HG03097 (cell line): ENCODE measurements at regions not wholly inside any gene's neighbourhood (a gene's known extent, or its start where the extent isn't known, plus 50 kb on each side); places are given as distances from the start of the nearest gene placed in this dataset.
"Not testable (repeated sequence)": the region's sequence is repeated elsewhere in the genome, so short reads cannot be mapped to it uniquely, and the experiment has no call there.

Source experiments
- ATAC-seq: cut with Tn5 transposase; IDR thresholded peaks from one replicate; pipeline ENCODE4 v1.9.1; 2021; ENCODE audit not compliant: unreplicated experiment, low FRiP score

DNA sequence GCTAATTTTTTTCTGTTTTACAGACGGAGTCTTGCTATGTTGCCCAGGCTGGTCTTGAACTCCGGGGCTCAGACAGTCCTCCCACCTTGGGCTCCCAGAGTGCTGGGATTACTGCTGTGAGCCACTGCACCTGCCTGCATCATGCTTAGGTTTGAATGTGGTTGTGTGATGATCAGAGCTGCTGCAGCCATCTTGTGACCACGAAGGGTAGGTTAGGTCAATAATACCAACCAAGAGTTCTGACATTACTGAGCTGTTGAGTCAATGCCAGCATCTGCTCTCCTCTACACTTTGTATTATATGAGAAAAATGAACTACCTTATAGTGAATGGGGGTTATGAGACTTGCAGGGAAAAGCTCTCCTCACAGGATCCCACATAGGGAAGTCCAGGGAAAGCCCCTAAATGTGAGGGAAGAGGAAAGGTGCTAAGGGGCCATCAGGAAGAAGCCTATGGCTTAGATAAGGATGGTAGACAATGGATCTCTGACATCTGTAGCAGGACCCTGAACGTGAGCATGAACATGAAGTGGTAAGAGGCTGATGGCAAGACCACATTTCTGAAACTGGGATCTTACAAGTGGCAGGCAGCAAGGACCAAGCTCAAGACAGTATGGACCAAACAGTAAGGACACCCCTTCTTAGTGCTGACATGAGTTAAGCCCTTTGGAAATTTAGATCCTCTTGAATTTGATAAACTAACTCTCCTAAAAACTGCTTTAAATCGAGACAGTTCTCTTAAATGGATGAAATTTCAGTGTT, 75.7 kb upstream of the ZNF169 start:
- no peak for ATAC-seq

DNA sequence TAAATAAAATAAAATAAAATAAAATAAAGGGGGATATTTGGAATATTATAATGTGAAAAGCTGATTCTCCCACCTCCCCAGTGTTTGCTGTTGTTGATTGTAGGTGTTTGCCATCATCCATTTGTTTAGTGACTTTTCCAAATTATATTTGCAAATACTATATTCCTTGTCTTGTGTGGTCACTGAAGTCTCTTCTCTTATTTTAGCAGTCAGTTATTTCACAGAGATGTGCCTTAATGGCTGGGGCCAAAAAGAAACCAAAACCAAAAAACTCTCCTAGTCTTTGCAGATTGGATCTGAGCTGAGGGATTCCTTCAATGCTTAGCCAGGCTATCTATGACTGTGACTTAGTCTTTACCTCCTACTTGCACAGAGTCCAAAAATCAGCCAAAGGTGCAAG, 70.9 kb upstream of the ZNF169 start:
- ATAC-seq, result no peak

DNA sequence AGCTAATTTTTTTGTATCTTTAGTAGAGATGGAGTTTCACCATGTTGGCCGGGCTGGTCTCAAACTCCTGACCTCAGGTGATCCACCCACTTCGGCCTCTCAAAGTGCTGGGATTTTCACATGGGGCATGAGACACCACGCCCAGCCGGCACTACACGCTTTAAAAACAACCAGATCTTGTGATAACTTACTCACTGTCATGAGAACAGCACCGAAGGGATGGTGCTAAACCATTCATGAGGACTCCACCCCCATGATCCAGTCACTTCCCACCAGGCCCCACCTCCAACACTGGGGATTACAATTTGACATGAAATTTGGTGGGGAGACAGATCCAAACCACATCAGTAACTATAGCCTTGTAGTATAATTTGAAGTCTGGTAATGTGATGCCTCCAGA, 67.4 kb upstream of the ZNF169 start:
- not testable (repeated sequence) for ATAC-seq

DNA sequence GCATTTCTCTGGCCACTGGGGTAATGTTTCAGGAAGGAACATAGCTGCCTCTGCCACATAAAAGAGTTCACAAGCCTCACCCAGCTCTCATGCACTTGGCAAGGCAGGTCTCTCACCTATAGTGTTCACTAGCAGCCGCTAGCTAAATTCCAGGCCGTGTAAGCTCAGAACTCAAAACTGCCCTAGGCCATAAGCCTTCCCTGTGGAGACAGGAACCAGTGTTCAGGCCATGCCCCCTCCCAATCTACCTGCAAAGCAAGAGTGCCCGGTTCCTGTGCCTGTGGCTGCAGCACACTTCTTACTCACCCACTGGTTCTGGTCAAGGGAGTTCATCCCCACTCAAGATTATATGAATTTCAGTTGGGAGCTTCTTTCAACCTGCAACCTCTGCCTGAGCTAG, 60.7 kb upstream of the ZNF169 start:
- ATAC-seq, result no peak

DNA sequence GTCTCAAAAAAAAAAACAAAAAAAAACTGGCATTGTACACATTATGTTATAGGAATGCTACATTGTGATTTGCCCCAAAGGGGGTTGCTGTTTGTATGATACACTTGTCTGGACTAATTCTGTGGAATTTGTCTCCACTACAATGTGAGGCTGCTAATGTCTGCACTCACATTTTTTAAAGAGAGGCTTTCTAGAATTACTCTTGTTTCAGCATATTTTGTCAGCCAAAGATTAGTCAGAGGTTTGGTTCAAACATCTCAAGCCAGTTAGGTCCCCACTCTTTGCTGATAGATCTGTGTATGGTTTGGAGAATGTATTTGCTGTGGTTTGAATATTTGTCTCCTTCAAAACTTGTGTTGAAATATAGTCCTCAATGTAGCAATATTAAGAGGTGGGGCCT, 59.3 kb upstream of the ZNF169 start:
- no peak for ATAC-seq

DNA sequence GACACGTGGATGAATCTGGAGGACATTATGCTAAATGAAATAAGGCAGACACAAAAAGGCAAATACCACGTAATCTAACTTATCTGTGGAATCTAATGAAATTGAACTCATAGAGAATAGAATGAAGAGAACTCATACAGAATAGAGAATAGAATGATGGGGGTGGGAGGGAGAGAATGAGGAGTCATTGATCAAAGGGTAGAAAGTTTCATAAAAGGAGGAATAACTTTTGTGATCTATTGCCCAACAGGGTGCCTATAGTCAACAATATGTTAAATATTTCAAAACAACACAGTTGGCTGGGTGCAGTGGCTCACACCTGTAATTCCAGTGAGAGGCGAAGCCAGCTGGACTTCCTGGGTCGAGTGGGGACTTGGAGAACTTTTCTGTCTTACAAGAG, 54.9 kb upstream of the ZNF169 start:
- ATAC-seq, result no peak

DNA sequence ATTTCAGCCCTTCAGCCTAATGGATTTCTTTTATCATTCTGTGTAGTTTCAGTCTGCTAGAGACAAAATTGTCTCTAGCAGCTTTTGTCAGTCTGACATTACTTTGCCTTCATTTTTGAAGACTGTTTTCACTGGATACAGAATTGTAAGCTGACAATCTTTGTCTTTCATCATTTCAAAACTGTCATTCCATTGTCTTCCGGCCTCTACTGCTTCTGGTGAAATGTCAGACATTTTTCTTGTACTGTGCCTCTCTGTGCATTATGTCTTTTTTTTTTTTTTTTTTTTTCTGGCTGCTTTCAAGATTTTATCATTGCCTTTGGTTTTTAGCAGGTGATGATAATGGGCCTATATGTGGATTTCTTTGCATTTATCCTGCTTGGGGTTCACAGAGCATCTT, 51.3 kb upstream of the ZNF169 start:
- no peak for ATAC-seq
